ENCODE measurements at regions not wholly inside any gene's neighbourhood (a gene's known extent, or its start where the extent isn't known, plus 50 kb on each side); places are given as distances from the start of the nearest gene placed in this dataset.

GRCh38 chr20:6530254-6530653 lies 237.2 kb upstream of the BMP2 start:
- DNase-seq (ENCODE audit: extremely low spot score, unreplicated experiment): no peak

GRCh38 chr20:6525447-6526303 lies 241.8 kb upstream of the BMP2 start:
- H3K27me3 Mint-ChIP-seq (ENCODE audit: unreplicated experiment): no peaks in the 10 kb centered on the region
- H3K4me1 Mint-ChIP-seq (ENCODE audit: unreplicated experiment): peaks cover 2% of the 10 kb centered on the region
- no peak for TF ChIP-seq CTCF (IDR thresholded peaks at IDR 0.05)
- H3K9me3 Mint-ChIP-seq (ENCODE audit: unreplicated experiment): peaks cover 26% of the 10 kb centered on the region
- no peak for DNase-seq (ENCODE audit: extremely low spot score, unreplicated experiment)
- H3K27ac Mint-ChIP-seq (ENCODE audit: unreplicated experiment): no peak overlapping the region
- no peak overlapping the region for H3K4me3 Mint-ChIP-seq (ENCODE audit: unreplicated experiment)
- H3K36me3 Mint-ChIP-seq (ENCODE audit: unreplicated experiment): peaks cover 1% of the 10 kb centered on the region

More at GRCh38 chr20:6530254-6530653, 237.2 kb upstream of the BMP2 start:
- TF ChIP-seq CTCF (IDR thresholded peaks at IDR 0.05): no peak
- no peaks in the 10 kb centered on the region for H3K27me3 Mint-ChIP-seq (ENCODE audit: unreplicated experiment)
- H3K4me1 Mint-ChIP-seq (ENCODE audit: unreplicated experiment): peaks cover 16% of the 10 kb centered on the region
- no peaks in the 10 kb centered on the region for H3K36me3 Mint-ChIP-seq (ENCODE audit: unreplicated experiment)
- H3K27ac Mint-ChIP-seq (ENCODE audit: unreplicated experiment): no peak overlapping the region
- H3K4me3 Mint-ChIP-seq (ENCODE audit: unreplicated experiment): no peak overlapping the region
- H3K9me3 Mint-ChIP-seq (ENCODE audit: unreplicated experiment): no peaks in the 10 kb centered on the region

GRCh38 chr20:6524305-6524704 lies 243.2 kb upstream of the BMP2 start:
- peaks cover 1% of the 10 kb centered on the region for H3K36me3 Mint-ChIP-seq (ENCODE audit: unreplicated experiment)
- no peaks in the 10 kb centered on the region for H3K27me3 Mint-ChIP-seq (ENCODE audit: unreplicated experiment)
- no peak for TF ChIP-seq CTCF (IDR thresholded peaks at IDR 0.05)
- no peak overlapping the region for H3K27ac Mint-ChIP-seq (ENCODE audit: unreplicated experiment)
- H3K4me1 Mint-ChIP-seq (ENCODE audit: unreplicated experiment): peaks cover 9% of the 10 kb centered on the region
- no peak for DNase-seq (ENCODE audit: extremely low spot score, unreplicated experiment)
- H3K9me3 Mint-ChIP-seq (ENCODE audit: unreplicated experiment): peaks cover 32% of the 10 kb centered on the region
- no peak overlapping the region for H3K4me3 Mint-ChIP-seq (ENCODE audit: unreplicated experiment)

DNA sequence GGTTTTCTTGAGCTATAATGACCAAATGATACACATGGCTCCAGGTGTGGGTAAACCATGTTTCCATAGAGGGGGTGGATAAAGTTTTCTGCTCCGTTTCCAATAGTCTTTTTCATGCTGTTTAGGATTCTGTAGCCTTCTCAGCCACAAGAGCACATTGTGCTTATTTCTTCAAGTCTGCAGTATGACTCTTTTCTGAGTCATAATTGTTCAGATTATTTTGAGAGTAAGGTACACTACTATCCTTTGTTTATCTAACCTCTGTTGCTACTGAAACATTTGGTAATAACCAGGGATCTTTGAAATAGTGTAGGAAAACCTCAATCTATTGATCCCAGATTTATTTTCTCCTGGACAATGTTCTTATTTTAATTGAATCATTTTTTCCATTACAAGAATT lies 247.9 kb upstream of the BMP2 start:
- peaks cover 5% of the 10 kb centered on the region for H3K27me3 Mint-ChIP-seq (ENCODE audit: unreplicated experiment)
- TF ChIP-seq CTCF (IDR thresholded peaks at IDR 0.05): no peak
- no peak for DNase-seq (ENCODE audit: extremely low spot score, unreplicated experiment)
- H3K9me3 Mint-ChIP-seq (ENCODE audit: unreplicated experiment): peaks cover 29% of the 10 kb centered on the region
- H3K4me1 Mint-ChIP-seq (ENCODE audit: unreplicated experiment): peaks cover 10% of the 10 kb centered on the region
- no peak overlapping the region for H3K27ac Mint-ChIP-seq (ENCODE audit: unreplicated experiment)
- H3K36me3 Mint-ChIP-seq (ENCODE audit: unreplicated experiment): peaks cover 1% of the 10 kb centered on the region
- H3K4me3 Mint-ChIP-seq (ENCODE audit: unreplicated experiment): no peak overlapping the region

DNA sequence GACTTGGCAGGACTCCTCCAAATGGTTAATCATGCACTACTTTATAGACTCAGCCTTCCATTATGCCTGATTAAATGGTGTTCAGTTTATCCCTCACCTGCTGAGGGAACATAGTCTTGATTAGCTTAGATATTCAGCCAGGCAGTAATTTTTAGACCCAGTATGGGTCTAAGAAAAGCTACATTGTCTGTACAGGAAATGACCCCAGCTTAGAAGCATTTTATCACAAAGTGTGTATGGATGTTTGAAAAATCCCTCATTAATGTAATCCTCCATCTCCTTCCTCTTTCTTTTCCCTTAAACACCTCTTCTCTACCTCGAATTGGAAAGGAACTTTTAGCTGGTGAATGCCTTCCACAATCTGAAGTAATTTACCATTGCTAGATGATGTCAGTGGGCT lies 252.2 kb upstream of the BMP2 start:
- H3K9me3 Mint-ChIP-seq (ENCODE audit: unreplicated experiment): peaks cover 9% of the 10 kb centered on the region
- H3K27ac Mint-ChIP-seq (ENCODE audit: unreplicated experiment): no peak overlapping the region
- no peak for TF ChIP-seq CTCF (IDR thresholded peaks at IDR 0.05)
- DNase-seq (ENCODE audit: extremely low spot score, unreplicated experiment): no peak
- peaks cover 10% of the 10 kb centered on the region for H3K27me3 Mint-ChIP-seq (ENCODE audit: unreplicated experiment)
- no peak overlapping the region for H3K4me3 Mint-ChIP-seq (ENCODE audit: unreplicated experiment)
- peaks cover 8% of the 10 kb centered on the region for H3K4me1 Mint-ChIP-seq (ENCODE audit: unreplicated experiment)
- no peaks in the 10 kb centered on the region for H3K36me3 Mint-ChIP-seq (ENCODE audit: unreplicated experiment)
